Dendritic cell treated with granulocyte-macrophage colony-stimulating factor and Interleukin-4, amounts not matched to agents 40 ng/mL and 50 ng/mL, for 4 days (primary cell): ENCODE measurements at regions not wholly inside any gene's neighbourhood (a gene's known extent, or its start where the extent isn't known, plus 50 kb on each side); places are given as distances from the start of the nearest gene placed in this dataset.

Source experiments
- H3K27ac Mint-ChIP-seq: one replicate; pipeline ENCODE4 v1.8.0; 2022; ENCODE audit warnings: mild to moderate bottlenecking, mixed read lengths
- H3K27me3 Mint-ChIP-seq: one replicate; pipeline ENCODE4 v1.8.0; 2022; ENCODE audit warnings: mild to moderate bottlenecking, mixed read lengths
- H3K36me3 Mint-ChIP-seq: one replicate; pipeline ENCODE4 v1.8.0; 2022; ENCODE audit warnings: low read depth, mixed read lengths
- H3K4me1 Mint-ChIP-seq: one replicate; pipeline ENCODE4 v1.8.0; 2022; ENCODE audit warnings: low read depth, mixed read lengths
- H3K4me3 Mint-ChIP-seq: one replicate; pipeline ENCODE4 v1.8.0; 2022; ENCODE audit warnings: mild to moderate bottlenecking, moderate library complexity, mixed read lengths
- H3K9me3 Mint-ChIP-seq: one replicate; pipeline ENCODE4 v1.8.0; 2022; ENCODE audit warnings: mixed read lengths
- intact Hi-C: fragments of 100-400 bp; cut with micrococcal nuclease; formaldehyde crosslinking; loops from one replicate; pipeline ENCODE4 v1.15.0; 2022

DNA sequence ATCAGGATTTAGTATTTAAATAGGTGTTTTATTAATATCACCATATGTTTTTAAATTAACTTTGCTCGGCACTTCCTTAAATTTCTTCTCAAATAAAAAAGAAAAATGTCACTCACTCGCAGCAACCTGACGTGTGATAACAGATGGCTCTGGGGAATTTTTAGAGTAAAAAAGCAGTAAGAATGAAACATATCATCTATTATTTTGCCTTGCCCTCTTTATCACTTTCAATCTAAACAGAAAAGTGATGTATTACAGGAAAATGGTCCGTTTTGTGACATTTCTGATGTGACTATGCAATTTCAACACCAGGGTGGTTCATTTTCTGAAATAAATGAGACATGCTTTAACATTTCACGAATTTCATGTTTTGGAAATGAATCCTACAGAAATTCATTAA, 1368.0 kb upstream of the LRRTM1 start:
- intact Hi-C loops, result no loop called here
- Mint-ChIP-seq H3K4me3 (no peak overlapping the region), H3K27me3 (no peaks in the 10 kb centered on the region), H3K27ac (no peak overlapping the region), H3K36me3 (no peaks in the 10 kb centered on the region), H3K9me3 (no peaks in the 10 kb centered on the region), H3K4me1 (no peaks in the 10 kb centered on the region)

DNA sequence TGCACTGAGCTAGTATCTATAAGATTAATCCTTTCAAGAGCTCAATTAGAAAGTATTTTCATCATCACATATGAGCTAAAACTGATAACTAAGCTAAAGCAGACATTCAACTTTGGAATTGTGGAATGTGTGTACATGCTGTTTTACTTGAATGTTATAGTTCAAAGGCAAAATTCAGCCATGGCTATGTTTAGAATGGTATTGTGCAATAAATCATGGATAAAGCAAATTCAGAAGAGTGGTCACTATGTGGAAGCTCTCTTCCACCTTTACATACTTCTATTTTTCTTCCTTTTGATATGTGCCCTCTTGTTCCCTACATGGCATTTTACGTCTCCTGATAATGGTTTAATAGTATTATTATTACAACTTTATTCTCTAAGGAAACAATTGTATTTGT, 1366.3 kb upstream of the LRRTM1 start:
- intact Hi-C loops, result no loop called here
- Mint-ChIP-seq H3K27ac (no peak overlapping the region), H3K27me3 (no peaks in the 10 kb centered on the region), H3K4me1 (no peaks in the 10 kb centered on the region), H3K36me3 (no peaks in the 10 kb centered on the region), H3K4me3 (no peak overlapping the region), H3K9me3 (no peaks in the 10 kb centered on the region)

DNA sequence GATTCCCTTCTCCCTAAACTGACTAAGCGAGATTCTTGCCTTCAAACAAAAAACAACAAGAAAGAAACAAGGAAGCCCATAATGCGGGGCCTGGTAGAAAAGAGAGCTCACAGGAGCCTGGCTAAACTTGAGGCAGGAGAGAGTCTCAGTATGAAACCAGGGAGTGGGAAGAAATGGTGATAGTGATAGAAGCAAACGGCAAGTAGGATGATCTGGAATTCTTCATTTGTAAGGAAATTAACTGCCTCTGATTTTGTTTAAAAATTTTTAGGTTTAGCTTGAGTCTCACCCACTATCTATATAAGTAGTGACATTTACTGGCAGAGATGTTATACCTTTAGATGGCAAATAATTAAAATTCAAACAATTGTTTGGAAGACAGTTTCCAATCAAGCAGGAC, 1356.5 kb upstream of the LRRTM1 start:
- peaks cover 48% of the 10 kb centered on the region for H3K9me3 Mint-ChIP-seq
- H3K4me1 Mint-ChIP-seq, result no peaks in the 10 kb centered on the region

DNA sequence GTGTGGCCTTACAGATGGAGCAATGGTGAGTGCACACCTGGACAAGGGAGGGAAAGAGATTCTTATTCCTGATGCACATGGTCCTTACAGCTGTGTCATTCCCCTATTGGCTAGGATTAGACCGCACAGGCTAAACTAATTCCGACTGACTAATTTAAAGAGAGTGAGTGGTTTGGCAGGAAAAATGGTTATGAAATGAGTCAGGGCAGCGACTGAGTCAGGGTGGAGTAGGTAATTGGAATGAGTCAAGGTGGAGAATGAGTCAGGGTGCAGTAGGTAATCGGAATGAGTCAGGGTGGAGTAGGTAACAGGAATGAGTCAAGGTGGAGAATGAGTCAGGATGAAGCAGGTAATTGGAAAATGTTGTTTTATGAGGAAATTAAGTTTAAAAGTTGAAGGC, 1353.7 kb upstream of the LRRTM1 start:
- H3K4me1 Mint-ChIP-seq, result no peaks in the 10 kb centered on the region
- no peak overlapping the region for H3K4me3 Mint-ChIP-seq
- H3K27ac Mint-ChIP-seq, result no peak overlapping the region
- no peaks in the 10 kb centered on the region for H3K27me3 Mint-ChIP-seq
- H3K36me3 Mint-ChIP-seq, result no peaks in the 10 kb centered on the region
- intact Hi-C loops, result no loop called here
- H3K9me3 Mint-ChIP-seq, result peaks cover 60% of the 10 kb centered on the region

More for the DNA sequence above, 1356.5 kb upstream of the LRRTM1 start:
- Mint-ChIP-seq H3K27ac (no peak overlapping the region), H3K27me3 (no peaks in the 10 kb centered on the region), H3K4me3 (no peak overlapping the region), H3K36me3 (no peaks in the 10 kb centered on the region)
- intact Hi-C loops, result no loop called here

DNA sequence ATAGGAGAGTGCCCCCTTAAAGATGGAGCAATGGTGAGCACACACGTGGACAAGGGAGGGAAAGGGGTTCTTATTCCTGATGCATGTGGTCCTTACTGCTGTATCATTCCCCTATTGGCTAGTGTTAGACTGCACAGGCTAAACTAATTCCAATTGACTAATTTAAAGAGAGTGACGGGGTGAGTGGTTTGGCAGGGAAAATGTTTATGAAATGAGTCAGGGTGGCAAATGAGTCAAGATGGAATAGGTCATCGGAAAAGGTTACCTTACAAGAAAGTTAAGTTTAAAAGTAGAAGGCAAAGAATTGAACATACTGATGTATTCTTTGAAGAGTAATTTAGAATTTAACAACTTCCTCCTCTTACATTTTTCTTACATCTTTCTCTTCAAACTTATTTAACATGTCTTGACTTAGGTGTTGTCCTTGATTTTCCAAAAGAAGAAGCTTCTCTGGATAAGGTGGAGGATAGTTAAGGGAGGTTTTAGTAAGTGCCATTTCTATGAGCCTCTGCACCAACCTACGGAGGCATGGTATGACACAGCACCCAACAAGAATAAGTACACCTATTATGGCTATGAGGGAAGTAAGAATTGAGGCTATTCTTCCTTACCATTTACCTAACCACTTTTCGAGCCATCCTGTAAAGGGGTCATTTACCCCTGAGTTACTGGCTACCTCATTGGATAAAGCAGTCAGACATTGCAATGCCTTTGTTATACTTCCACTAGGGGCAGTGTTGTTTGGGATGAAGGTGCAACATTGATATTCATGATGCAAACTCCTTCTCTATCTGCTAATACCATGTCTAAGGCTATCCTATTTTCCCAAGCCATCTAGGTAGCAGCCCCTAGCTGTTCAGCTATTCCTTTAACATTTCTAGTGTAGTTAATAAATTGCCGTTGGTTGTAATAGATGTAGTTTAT, 1345.8 kb upstream of the LRRTM1 start:
- H3K27me3 Mint-ChIP-seq, result no peaks in the 10 kb centered on the region
- H3K36me3 Mint-ChIP-seq, result no peaks in the 10 kb centered on the region
- H3K9me3 Mint-ChIP-seq, result peaks cover 32% of the 10 kb centered on the region

DNA sequence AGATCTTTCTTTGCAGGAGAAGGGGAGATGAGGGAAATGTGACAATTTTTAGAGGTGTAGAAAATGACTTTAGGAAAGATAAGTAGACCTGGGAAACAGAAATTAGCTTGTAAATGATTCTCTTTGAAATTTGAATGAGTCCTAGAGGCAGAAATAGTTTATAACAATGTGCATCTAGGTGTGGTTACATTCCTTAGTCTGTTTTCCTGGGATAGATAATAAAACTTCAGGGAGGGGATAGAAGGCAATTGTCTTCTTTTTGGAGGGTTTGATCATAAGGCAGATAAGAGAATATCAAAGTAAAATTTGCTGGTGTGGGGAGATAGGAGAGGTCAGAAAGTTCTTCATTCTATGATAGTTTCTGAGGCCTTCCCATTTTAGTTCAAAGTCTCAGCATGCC, 1344.3 kb upstream of the LRRTM1 start:
- H3K9me3 Mint-ChIP-seq, result peaks cover 28% of the 10 kb centered on the region
- H3K4me3 Mint-ChIP-seq, result no peak overlapping the region
- no peak overlapping the region for H3K27ac Mint-ChIP-seq
- no peaks in the 10 kb centered on the region for H3K27me3 Mint-ChIP-seq
- no peaks in the 10 kb centered on the region for H3K36me3 Mint-ChIP-seq
- intact Hi-C loops, result no loop called here
- no peaks in the 10 kb centered on the region for H3K4me1 Mint-ChIP-seq

More for the DNA sequence above, 1345.8 kb upstream of the LRRTM1 start:
- no peak overlapping the region for H3K4me3 Mint-ChIP-seq
- no peaks in the 10 kb centered on the region for H3K4me1 Mint-ChIP-seq
- intact Hi-C loops, result no loop called here
- H3K27ac Mint-ChIP-seq, result no peak overlapping the region

DNA sequence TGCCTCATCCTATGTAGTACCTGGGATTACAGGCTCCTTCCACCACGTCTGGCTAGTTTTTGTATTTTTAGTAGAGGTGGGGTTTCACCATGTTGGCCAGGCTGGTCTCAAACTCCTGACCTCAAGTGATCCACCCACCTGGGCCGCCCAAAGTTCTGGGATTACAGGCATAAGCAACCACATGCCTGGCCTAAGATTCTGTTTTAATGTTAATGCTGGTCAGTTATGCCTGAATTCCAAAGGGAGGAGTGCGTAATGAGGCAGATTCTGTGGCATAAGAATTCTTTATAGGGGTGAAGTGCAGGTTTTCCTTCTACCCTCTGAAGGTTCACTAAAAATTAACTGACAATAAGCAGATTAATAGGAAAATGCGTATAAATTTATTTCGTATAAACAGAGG, 1343.8 kb upstream of the LRRTM1 start:
- Mint-ChIP-seq H3K27ac (no peak overlapping the region), H3K36me3 (no peaks in the 10 kb centered on the region), H3K9me3 (peaks cover 28% of the 10 kb centered on the region), H3K27me3 (no peaks in the 10 kb centered on the region), H3K4me1 (no peaks in the 10 kb centered on the region), H3K4me3 (no peak overlapping the region)
- intact Hi-C loops, result no loop called here

DNA sequence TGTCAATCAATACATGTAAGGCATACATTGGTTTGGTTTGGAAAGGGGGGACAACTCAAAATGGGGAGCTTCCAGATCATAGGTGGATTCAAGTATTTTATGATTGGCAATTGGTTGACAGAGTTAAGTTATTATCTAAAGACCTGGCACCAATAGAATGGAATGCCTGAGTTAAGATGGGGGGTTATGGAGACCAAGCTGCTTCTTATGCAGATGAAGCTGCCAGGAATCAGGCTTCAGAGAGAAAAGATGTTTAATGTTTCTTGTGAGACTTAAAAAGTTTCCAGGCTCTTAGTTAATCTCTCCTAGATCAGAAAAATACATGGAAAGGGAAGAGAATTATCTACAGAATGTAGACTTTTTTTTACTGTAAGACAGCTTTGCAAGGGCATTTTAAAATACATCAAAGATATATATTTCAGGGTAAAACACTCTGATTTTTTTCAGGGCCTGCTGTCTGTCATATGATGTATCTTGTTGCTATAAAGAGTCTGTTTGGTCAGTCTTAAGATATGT, 1343.2 kb upstream of the LRRTM1 start:
- Mint-ChIP-seq H3K27me3 (no peaks in the 10 kb centered on the region), H3K27ac (no peak overlapping the region), H3K9me3 (peaks cover 27% of the 10 kb centered on the region), H3K4me3 (no peak overlapping the region), H3K36me3 (no peaks in the 10 kb centered on the region), H3K4me1 (no peaks in the 10 kb centered on the region)
- intact Hi-C loops, result no loop called here

DNA sequence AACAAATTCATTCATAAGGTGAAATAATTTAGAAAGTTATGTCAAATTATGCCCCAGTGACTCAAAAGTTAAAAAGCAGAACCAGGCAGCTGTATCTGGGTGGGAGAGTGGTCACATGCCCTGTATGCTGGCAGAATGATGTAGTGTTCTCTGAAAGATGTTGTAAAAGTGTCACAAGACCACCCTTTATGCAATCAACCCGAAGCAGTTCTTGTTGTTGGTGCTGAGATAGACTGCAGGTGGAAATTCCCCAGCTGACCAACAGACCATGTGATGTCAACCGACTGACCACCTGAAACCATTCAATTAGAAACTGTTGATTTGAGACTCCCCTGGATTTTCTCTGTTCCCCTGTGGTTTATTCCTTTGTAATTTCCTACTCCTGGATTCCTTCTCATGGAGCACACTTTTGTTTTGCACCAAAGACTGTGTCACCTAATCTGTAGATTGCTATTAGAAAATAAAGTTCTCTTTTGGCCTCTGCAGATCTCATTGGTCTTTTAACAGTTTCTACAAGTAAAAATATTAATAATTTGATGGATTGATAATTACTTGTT, 1341.3 kb upstream of the LRRTM1 start:
- Mint-ChIP-seq H3K27ac (no peak overlapping the region), H3K4me1 (no peaks in the 10 kb centered on the region), H3K36me3 (no peaks in the 10 kb centered on the region), H3K4me3 (no peak overlapping the region), H3K9me3 (peaks cover 13% of the 10 kb centered on the region), H3K27me3 (no peaks in the 10 kb centered on the region)
- intact Hi-C loops, result no loop called here

DNA sequence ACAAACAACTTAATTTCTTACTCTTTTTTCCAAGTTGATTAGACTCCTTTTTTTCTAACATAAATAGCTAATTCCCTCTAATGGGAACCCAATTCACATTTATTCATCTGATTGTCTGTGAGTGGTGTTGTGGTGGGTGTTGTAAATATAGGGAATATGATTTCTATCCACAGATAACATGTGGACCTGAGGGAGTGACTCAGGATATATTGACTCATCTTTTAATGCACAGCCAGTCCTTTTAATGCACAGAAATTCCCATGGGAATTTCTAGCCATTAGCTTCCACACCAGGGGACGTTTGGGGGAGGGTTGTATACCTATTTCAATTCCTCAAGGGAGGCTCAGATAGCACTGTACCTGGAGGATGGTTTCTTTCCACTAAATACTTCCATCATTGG, 1339.6 kb upstream of the LRRTM1 start:
- Mint-ChIP-seq H3K36me3 (no peaks in the 10 kb centered on the region), H3K27me3 (no peaks in the 10 kb centered on the region), H3K4me3 (no peak overlapping the region)

DNA sequence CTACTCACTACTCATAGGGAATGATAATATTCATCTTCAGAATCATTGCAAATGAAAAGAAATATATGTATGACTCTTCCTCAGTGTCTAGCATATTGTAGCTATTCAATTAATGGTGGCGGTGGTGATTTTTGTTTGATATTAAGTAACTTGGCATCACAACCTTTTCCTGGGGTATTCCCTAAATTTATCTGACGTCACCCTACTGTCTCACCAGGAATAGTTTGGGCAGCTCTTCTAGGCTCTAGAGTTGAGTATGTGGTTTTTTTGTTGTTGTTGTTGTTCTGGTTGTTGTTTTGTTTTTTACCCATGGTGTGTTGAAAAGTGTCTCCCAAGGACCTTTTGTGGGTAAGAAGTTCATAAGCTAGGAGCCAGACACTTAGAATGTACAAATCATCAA, 1320.3 kb upstream of the LRRTM1 start:
- H3K27me3 Mint-ChIP-seq, result no peaks in the 10 kb centered on the region
- H3K4me3 Mint-ChIP-seq, result no peak overlapping the region
- intact Hi-C loops, result no loop called here
- H3K36me3 Mint-ChIP-seq, result no peaks in the 10 kb centered on the region
- peaks cover 39% of the 10 kb centered on the region for H3K9me3 Mint-ChIP-seq
- H3K4me1 Mint-ChIP-seq, result no peaks in the 10 kb centered on the region
- H3K27ac Mint-ChIP-seq, result no peak overlapping the region

More for the DNA sequence above, 1339.6 kb upstream of the LRRTM1 start:
- Mint-ChIP-seq H3K9me3 (peaks cover 25% of the 10 kb centered on the region), H3K27ac (no peak overlapping the region), H3K4me1 (no peaks in the 10 kb centered on the region)
- intact Hi-C loops, result no loop called here

DNA sequence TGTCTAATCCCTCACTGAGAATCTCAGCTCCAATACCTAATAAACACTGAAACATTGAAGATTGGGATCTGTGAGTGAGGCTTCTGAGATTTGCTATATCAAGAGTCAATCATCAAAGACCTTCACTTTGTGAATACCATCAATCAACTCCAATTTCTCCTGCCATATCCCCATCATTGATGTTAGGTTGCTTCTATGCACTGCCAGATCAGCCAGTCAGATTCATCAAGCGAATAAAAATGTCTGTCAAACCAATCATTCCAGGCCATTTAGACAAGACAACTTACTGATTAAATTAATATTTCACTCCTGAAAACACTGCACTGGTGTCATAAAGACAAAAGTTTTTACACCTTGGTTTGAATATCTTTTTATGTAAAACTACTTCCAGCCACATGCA, 1295.5 kb upstream of the LRRTM1 start:
- intact Hi-C loops, result no loop called here
- H3K27ac Mint-ChIP-seq, result no peak overlapping the region
- H3K27me3 Mint-ChIP-seq, result no peaks in the 10 kb centered on the region
- H3K9me3 Mint-ChIP-seq, result peaks cover 7% of the 10 kb centered on the region
- no peaks in the 10 kb centered on the region for H3K36me3 Mint-ChIP-seq
- H3K4me3 Mint-ChIP-seq, result no peak overlapping the region
- H3K4me1 Mint-ChIP-seq, result no peaks in the 10 kb centered on the region

DNA sequence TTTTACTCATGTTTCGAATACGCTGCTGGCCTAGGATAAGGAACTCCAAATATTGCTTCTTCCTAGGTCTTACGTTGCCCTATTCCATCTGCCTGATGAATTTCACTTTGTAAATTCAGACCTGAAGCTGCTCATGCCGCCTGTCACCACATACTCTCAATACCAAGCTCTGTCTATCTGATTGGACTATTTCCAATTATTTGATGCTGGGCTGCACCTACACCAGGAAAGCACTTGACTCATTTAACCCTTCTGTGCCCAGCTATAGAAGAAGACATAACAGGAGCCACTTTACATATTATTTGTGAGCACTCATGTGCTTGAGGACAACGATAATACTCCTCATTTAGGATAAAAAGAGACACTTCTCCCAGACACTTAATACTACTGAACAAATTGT, 1293.9 kb upstream of the LRRTM1 start:
- Mint-ChIP-seq H3K36me3 (no peaks in the 10 kb centered on the region), H3K9me3 (peaks cover 7% of the 10 kb centered on the region), H3K4me3 (no peak overlapping the region), H3K27ac (no peak overlapping the region), H3K27me3 (no peaks in the 10 kb centered on the region), H3K4me1 (no peaks in the 10 kb centered on the region)
- intact Hi-C loops, result no loop called here

DNA sequence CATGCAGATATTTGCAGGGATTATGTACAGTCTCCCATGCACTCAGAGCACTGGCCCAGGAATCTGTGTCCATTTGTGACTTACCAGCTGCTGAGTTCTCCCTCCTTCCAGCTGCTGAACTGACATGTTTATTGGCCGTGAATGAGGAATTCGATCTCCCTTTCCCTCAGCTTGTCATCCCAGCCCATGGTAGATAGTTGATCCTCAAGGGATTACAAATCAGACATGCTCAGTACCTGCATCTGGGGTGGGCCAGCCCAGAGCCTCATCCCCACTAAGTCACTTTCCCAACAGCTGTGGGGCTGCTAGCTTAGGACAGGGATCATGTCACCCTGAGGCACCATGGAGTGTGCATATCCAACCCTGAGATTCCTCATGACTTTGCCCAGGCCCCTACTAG, 1284.9 kb upstream of the LRRTM1 start:
- peaks cover 8% of the 10 kb centered on the region for H3K9me3 Mint-ChIP-seq
- H3K27ac Mint-ChIP-seq, result no peak overlapping the region
- no peaks in the 10 kb centered on the region for H3K4me1 Mint-ChIP-seq
- H3K36me3 Mint-ChIP-seq, result no peaks in the 10 kb centered on the region
- intact Hi-C loops, result no loop called here
- no peaks in the 10 kb centered on the region for H3K27me3 Mint-ChIP-seq
- no peak overlapping the region for H3K4me3 Mint-ChIP-seq
